Loucy (cell line): ENCODE measurements at regions not wholly inside any gene's neighbourhood (a gene's known extent, or its start where the extent isn't known, plus 50 kb on each side); places are given as distances from the start of the nearest gene placed in this dataset.

ENCODE experiments used
- H2AFZ ChIP-seq: fragments of 200-600 bp; sonication (generic); 2 replicates; pipeline ENCODE4 v1.6.0; 2016; ENCODE audit warnings: antibody characterized with exemption, mild to moderate bottlenecking, low read length, moderate library complexity
- H3F3A ChIP-seq: fragments of 200-600 bp; 2 replicates; pipeline ENCODE4 v1.6.0; 2016; ENCODE audit warnings: antibody characterized with exemption, low read depth, mild to moderate bottlenecking
- H3K27me3 ChIP-seq: fragments of 200-600 bp; sonication (generic); 2 replicates; pipeline ENCODE4 v1.6.1; 2014; ENCODE audit warnings: low read length, mild to moderate bottlenecking; ENCODE audit not compliant: insufficient read depth, poor library complexity, severe bottlenecking
- H3K36me3 ChIP-seq: fragments of 200-600 bp; sonication (generic); 2 replicates; pipeline ENCODE4 v1.6.1; 2016; ENCODE audit warnings: low read length; ENCODE audit not compliant: insufficient read depth
- H3K4me1 ChIP-seq: fragments of 200-600 bp; sonication (generic); 2 replicates; pipeline ENCODE4 v1.5.1; 2014; ENCODE audit warnings: low read length, mild to moderate bottlenecking; ENCODE audit not compliant: insufficient read depth, poor library complexity, severe bottlenecking
- H3K4me2 ChIP-seq: fragments of 200-600 bp; sonication (generic); 2 replicates; pipeline ENCODE4 v1.6.0; 2014; ENCODE audit warnings: antibody characterized with exemption, low read length, low read depth, mild to moderate bottlenecking; ENCODE audit not compliant: poor library complexity, severe bottlenecking
- H3K4me3 ChIP-seq: fragments of 200-600 bp; sonication (generic); 2 replicates; pipeline ENCODE4 v1.5.1; 2014; ENCODE audit warnings: low read length, mild to moderate bottlenecking, mixed read lengths; ENCODE audit not compliant: poor library complexity, severe bottlenecking
- H3K79me2 ChIP-seq: fragments of 200-600 bp; sonication (generic); 2 replicates; pipeline ENCODE4 v1.6.1; 2014; ENCODE audit warnings: low read length; ENCODE audit not compliant: insufficient read depth
- H3K9ac ChIP-seq: fragments of 200-600 bp; sonication (generic); 2 replicates; pipeline ENCODE4 v1.6.0; 2014; ENCODE audit warnings: mild to moderate bottlenecking, low read depth, low read length, moderate library complexity; ENCODE audit not compliant: poor library complexity, severe bottlenecking
- H3K9me2 ChIP-seq: fragments of 200-600 bp; sonication (generic); replicated peaks from 2 replicates; pipeline ENCODE4 v1.6.1; 2016; ENCODE audit warnings: low read depth, low read length, mixed read lengths
- H3K9me3 ChIP-seq: fragments of 200-600 bp; sonication (generic); 2 replicates; pipeline ENCODE4 v1.6.1; 2014; ENCODE audit warnings: mild to moderate bottlenecking, antibody characterized with exemption, low read length, low read depth; ENCODE audit not compliant: insufficient read depth
- H4K20me1 ChIP-seq: fragments of 200-600 bp; sonication (generic); 2 replicates; pipeline ENCODE4 v1.6.0; 2014; ENCODE audit warnings: antibody characterized with exemption, low read length, mild to moderate bottlenecking; ENCODE audit not compliant: insufficient read depth, poor library complexity, severe bottlenecking
- EZH2phosphoT487 ChIP-seq: fragments of 200-600 bp; IDR thresholded peaks from 2 replicates; pipeline ENCODE4 v1.6.1; 2018; ENCODE audit warnings: antibody characterized with exemption, mild to moderate bottlenecking, moderate library complexity, borderline replicate concordance
- TF ChIP-seq, protein P1 (sequence below): fragments of 200-600 bp; sonication (generic); conservative IDR thresholded peaks from 2 replicates; pipeline ENCODE4 v1.5.1; 2014; ENCODE audit warnings: mild to moderate bottlenecking, antibody characterized with exemption, low read length

DNA sequence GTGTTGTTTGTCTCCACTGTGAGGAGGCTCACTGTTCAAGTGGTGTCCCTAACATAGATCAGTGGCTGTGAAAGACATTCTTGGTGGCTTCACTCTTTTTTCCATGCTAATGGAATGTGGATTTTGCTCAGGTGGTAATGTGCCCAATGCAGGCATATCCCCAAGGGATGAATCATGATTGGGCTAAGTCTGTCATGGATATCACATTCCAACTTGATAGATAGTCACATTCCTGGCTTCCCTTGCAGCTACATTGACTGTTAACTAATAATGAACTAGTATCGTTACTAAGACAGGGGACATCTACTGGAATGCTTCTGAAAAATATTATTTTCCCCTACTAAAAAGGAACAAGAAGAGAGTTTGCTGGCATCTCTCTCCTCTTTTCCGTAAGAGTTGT lies 86.3 kb upstream of the SOD1 start:
- no peak overlapping the region for H3K4me2 ChIP-seq
- H2AFZ ChIP-seq: no peak overlapping the region
- H3K27me3 ChIP-seq: no peaks in the 10 kb centered on the region
- H3F3A ChIP-seq: no peaks in the 10 kb centered on the region
- no peaks in the 10 kb centered on the region for H3K79me2 ChIP-seq
- H3K9ac ChIP-seq: no peak overlapping the region
- no peak overlapping the region for H3K4me3 ChIP-seq
- H3K36me3 ChIP-seq: no peaks in the 10 kb centered on the region
- no peak for TF ChIP-seq EZH2phosphoT487
- TF ChIP-seq, protein P1, sequence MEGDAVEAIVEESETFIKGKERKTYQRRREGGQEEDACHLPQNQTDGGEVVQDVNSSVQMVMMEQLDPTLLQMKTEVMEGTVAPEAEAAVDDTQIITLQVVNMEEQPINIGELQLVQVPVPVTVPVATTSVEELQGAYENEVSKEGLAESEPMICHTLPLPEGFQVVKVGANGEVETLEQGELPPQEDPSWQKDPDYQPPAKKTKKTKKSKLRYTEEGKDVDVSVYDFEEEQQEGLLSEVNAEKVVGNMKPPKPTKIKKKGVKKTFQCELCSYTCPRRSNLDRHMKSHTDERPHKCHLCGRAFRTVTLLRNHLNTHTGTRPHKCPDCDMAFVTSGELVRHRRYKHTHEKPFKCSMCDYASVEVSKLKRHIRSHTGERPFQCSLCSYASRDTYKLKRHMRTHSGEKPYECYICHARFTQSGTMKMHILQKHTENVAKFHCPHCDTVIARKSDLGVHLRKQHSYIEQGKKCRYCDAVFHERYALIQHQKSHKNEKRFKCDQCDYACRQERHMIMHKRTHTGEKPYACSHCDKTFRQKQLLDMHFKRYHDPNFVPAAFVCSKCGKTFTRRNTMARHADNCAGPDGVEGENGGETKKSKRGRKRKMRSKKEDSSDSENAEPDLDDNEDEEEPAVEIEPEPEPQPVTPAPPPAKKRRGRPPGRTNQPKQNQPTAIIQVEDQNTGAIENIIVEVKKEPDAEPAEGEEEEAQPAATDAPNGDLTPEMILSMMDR: no peak
- no peaks in the 10 kb centered on the region for H3K9me2 ChIP-seq
- H3K4me1 ChIP-seq: no peaks in the 10 kb centered on the region
- H4K20me1 ChIP-seq: no peaks in the 10 kb centered on the region
- H3K9me3 ChIP-seq: no peaks in the 10 kb centered on the region

DNA sequence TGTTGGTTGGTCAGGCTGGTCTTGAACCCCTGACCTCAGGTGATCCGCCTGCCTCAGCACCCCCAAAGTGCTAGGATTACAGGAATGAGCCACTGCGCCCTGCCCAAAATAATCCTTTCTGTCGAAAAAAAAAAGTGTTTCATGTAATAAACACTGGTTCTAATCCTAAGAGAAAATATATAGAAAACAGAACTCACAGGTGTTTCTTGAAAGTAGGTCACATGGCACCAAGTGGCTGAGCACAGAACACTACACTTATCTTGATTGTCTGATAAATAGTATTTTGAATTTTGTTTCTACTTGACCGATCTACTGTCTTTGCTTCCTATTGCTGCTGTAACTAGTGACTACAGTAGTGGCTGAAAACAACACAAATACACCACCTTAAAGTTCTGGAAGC lies 87.6 kb upstream of the SOD1 start:
- H3K4me3 ChIP-seq: no peak overlapping the region
- no peak for TF ChIP-seq EZH2phosphoT487
- TF ChIP-seq, protein P1: no peak
- no peaks in the 10 kb centered on the region for H3K36me3 ChIP-seq
- no peaks in the 10 kb centered on the region for H3K4me1 ChIP-seq
- no peaks in the 10 kb centered on the region for H3K9me2 ChIP-seq
- no peak overlapping the region for H2AFZ ChIP-seq
- no peak overlapping the region for H3K9ac ChIP-seq
- H4K20me1 ChIP-seq: no peaks in the 10 kb centered on the region
- H3K9me3 ChIP-seq: no peaks in the 10 kb centered on the region
- no peak overlapping the region for H3K4me2 ChIP-seq
- no peaks in the 10 kb centered on the region for H3K27me3 ChIP-seq
- H3F3A ChIP-seq: no peaks in the 10 kb centered on the region
- H3K79me2 ChIP-seq: no peaks in the 10 kb centered on the region

DNA sequence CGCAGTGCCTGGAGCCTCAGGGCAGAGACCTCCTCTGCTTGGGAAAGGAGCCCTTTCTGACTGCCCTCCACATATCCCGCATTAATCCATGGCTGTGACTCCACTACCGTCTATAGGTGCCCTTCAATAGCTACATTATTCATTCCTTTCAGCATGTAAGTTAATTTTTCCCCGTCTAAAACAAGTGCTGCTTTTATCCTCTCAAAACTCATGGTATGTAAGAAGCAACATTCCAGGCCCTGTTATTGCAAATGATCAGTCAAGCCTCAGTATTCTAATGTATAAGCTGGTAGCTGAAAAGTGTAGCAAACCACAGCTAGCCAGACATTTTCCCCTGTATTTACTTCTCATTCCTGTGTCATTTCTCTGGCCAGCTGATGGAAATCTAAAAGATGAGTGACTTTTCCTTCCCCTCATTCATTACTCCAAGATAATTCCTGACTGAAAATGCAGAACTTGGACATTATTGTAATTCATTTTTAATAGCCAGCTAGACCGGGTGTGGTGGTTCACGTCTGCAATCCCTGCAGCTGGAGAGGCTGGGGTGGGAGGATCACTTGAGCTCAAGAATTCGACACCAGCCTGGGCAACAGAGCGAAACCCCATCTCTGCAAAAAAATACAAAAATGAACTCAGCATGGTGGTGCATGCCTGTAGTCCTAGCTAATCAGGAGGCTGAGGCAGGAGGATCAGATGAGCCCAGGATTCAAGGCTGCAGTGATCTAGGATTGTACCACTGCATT lies 88.5 kb upstream of the SOD1 start:
- Histone ChIP-seq H3K9me3 (no peaks in the 10 kb centered on the region), H3K9ac (no peak overlapping the region), H3K79me2 (no peaks in the 10 kb centered on the region), H3F3A (no peaks in the 10 kb centered on the region), H3K4me2 (no peak overlapping the region), H2AFZ (no peak overlapping the region), H3K4me3 (no peak overlapping the region), H3K4me1 (no peaks in the 10 kb centered on the region), H3K9me2 (no peaks in the 10 kb centered on the region), H3K36me3 (no peaks in the 10 kb centered on the region), H4K20me1 (no peaks in the 10 kb centered on the region), H3K27me3 (no peaks in the 10 kb centered on the region)
- TF ChIP-seq EZH2phosphoT487: no peak
- TF ChIP-seq, protein P1: no peak
